HCT116 (cell line): ENCODE measurements at regions not wholly inside any gene's neighbourhood (a gene's known extent, or its start where the extent isn't known, plus 50 kb on each side); places are given as distances from the start of the nearest gene placed in this dataset.

Source experiments
- CEBPB ChIP-seq: IDR thresholded peaks from 2 replicates; pipeline ENCODE4 v1.6.1; 2012; ENCODE audit warnings: low read depth
- EGR1 ChIP-seq: IDR thresholded peaks from 2 replicates; pipeline ENCODE4 v1.6.1; 2012; ENCODE audit warnings: low read depth
- EZH2 ChIP-seq: fragments of 200-600 bp; sonication (generic); IDR thresholded peaks from 2 replicates; pipeline ENCODE4 v1.6.1; 2017; ENCODE audit warnings: antibody characterized with exemption, mixed run types
- POLR2A ChIP-seq: IDR thresholded peaks from 2 replicates; pipeline ENCODE4 v1.7.0; 2011; ENCODE audit warnings: borderline replicate concordance; ENCODE audit not compliant: insufficient read depth, insufficient read length; ENCODE audit errors: extremely low read depth
- POLR2AphosphoS5 ChIP-seq: IDR thresholded peaks from 2 replicates; pipeline ENCODE4 v1.6.1; 2011; ENCODE audit warnings: mild to moderate bottlenecking, low read depth, low read length, moderate library complexity
- YY1 ChIP-seq: IDR thresholded peaks from 2 replicates; pipeline ENCODE4 v1.6.1; 2011; ENCODE audit warnings: low read length, low read depth, moderate library complexity, mild to moderate bottlenecking; ENCODE audit not compliant: insufficient replicate concordance; ENCODE audit errors: extremely low read depth
- TF ChIP-seq, protein P1 (sequence below): IDR thresholded peaks from 2 replicates; pipeline ENCODE4 v1.6.1; 2012
- TF ChIP-seq, protein P2 (sequence below), 3 experiments: fragments of 200-600 bp in 1 of 3; sonication (generic) in 1 of 3; IDR thresholded peaks in 2 of 3; conservative IDR thresholded peaks in 1 of 3; 2 replicates each; pipeline ENCODE4 v1.5.1; 2012 to 2017; ENCODE audit warnings: low read depth in 2 of 3, low read length in 2 of 3, antibody characterized with exemption in 1 of 3, borderline replicate concordance in 1 of 3, control low read depth in 1 of 3, mild to moderate bottlenecking in 1 of 3, mixed read lengths in 1 of 3, mixed run types in 1 of 3, moderate library complexity in 1 of 3; ENCODE audit not compliant: insufficient read depth in 1 of 3
- TF ChIP-seq, protein P3 (sequence below): IDR thresholded peaks from 2 replicates; pipeline ENCODE4 v1.6.1; 2012
- TF ChIP-seq, protein P4 (sequence below): IDR thresholded peaks from 2 replicates; pipeline ENCODE4 v1.6.1; 2011; ENCODE audit warnings: mild to moderate bottlenecking, low read length, moderate library complexity; ENCODE audit not compliant: insufficient replicate concordance; ENCODE audit errors: extremely low read depth

DNA sequence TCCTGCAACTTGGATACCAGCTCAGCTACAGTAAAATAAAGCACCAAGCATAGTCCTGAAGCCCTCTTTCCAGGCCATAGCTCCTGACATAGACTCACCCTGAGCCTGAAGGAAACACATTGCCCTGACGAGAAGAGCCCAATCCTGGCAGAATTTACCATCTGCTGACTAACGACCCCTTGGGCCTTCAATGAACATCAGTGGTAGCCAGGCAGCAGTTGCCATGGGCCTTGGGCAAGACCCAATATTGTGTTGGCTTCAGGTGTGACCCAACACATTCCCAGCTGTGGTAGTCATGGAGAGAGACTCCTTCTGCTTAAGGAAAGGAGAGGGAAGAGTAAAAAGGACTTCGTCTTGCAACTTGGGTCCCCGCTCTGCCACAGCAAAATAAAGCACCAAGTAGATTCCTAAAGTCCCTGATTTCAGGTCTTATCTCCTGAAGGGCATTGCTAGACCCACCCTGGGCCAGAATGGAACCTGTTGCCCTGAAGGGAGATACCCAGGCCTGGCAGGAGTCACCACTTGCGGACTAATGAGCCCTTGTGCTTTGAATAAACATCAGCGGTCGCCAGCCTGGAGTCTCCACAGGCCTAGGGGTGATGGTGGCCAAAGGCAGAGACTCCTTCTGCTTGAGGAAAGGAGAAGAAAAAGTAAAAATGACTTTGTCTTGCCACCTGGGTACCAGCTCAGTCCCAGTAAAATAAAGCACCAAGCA lies 902.6 kb downstream of the C4orf33 start:
- TF ChIP-seq, protein P1, sequence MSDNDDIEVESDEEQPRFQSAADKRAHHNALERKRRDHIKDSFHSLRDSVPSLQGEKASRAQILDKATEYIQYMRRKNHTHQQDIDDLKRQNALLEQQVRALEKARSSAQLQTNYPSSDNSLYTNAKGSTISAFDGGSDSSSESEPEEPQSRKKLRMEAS, result no peak
- no peak for TF ChIP-seq EZH2
- TF ChIP-seq POLR2AphosphoS5, result no peak
- TF ChIP-seq, protein P2, sequence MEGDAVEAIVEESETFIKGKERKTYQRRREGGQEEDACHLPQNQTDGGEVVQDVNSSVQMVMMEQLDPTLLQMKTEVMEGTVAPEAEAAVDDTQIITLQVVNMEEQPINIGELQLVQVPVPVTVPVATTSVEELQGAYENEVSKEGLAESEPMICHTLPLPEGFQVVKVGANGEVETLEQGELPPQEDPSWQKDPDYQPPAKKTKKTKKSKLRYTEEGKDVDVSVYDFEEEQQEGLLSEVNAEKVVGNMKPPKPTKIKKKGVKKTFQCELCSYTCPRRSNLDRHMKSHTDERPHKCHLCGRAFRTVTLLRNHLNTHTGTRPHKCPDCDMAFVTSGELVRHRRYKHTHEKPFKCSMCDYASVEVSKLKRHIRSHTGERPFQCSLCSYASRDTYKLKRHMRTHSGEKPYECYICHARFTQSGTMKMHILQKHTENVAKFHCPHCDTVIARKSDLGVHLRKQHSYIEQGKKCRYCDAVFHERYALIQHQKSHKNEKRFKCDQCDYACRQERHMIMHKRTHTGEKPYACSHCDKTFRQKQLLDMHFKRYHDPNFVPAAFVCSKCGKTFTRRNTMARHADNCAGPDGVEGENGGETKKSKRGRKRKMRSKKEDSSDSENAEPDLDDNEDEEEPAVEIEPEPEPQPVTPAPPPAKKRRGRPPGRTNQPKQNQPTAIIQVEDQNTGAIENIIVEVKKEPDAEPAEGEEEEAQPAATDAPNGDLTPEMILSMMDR (IDR thresholded peaks at IDR 0.05 in 2 of 3, conservative IDR thresholded peaks at IDR 0.05 in 1 of 3; ENCODE audit: borderline replicate concordance in 1 of 3, insufficient read depth in 1 of 3, low read depth in 2 of 3, low read length in 2 of 3), result no peak
- TF ChIP-seq POLR2A, result no peak
- no peak for TF ChIP-seq EGR1
- TF ChIP-seq, protein P3, sequence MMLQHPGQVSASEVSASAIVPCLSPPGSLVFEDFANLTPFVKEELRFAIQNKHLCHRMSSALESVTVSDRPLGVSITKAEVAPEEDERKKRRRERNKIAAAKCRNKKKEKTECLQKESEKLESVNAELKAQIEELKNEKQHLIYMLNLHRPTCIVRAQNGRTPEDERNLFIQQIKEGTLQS, result no peak
- TF ChIP-seq, protein P4, sequence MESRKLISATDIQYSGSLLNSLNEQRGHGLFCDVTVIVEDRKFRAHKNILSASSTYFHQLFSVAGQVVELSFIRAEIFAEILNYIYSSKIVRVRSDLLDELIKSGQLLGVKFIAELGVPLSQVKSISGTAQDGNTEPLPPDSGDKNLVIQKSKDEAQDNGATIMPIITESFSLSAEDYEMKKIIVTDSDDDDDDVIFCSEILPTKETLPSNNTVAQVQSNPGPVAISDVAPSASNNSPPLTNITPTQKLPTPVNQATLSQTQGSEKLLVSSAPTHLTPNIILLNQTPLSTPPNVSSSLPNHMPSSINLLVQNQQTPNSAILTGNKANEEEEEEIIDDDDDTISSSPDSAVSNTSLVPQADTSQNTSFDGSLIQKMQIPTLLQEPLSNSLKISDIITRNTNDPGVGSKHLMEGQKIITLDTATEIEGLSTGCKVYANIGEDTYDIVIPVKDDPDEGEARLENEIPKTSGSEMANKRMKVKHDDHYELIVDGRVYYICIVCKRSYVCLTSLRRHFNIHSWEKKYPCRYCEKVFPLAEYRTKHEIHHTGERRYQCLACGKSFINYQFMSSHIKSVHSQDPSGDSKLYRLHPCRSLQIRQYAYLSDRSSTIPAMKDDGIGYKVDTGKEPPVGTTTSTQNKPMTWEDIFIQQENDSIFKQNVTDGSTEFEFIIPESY, result no peak
- TF ChIP-seq CEBPB, result no peak
- TF ChIP-seq YY1, result no peak
